GM23338 (cell line): ENCODE measurements at regions not wholly inside any gene's neighbourhood (a gene's known extent, or its start where the extent isn't known, plus 50 kb on each side); places are given as distances from the start of the nearest gene placed in this dataset.
A peak's percentile ranks its signal among the peaks of the same experiment; 100 is the strongest.

Experiments
- ATAC-seq: fragments of 200-7000 bp; cut with Tn5 transposase; 3 replicates; pipeline ENCODE4 v1.9.1; 2020
- DNase-seq: peaks from one replicate; pipeline ENCODE4 v3.0.0-alpha.2; 2015; ENCODE audit warnings: low spot score
- H2AFZ ChIP-seq: fragments of 200-600 bp; sonication (generic); 2 replicates; pipeline ENCODE4 v1.8.0; 2016; ENCODE audit warnings: antibody characterized with exemption, mild to moderate bottlenecking, moderate library complexity
- H3F3A ChIP-seq: fragments of 200-600 bp; sonication (generic); replicated peaks from 2 replicates; pipeline ENCODE4 v1.8.0; 2017; ENCODE audit warnings: antibody characterized with exemption, mixed run types, low read depth
- H3K27ac ChIP-seq: fragments of 200-600 bp; sonication (generic); 2 replicates; pipeline ENCODE4 v1.6.1; 2016; ENCODE audit warnings: low read depth
- H3K27me3 ChIP-seq: fragments of 200-600 bp; sonication (generic); 2 replicates; pipeline ENCODE4 v1.8.0; 2016; ENCODE audit warnings: mild to moderate bottlenecking, mixed run types, moderate library complexity; ENCODE audit not compliant: insufficient read depth
- H3K36me3 ChIP-seq: fragments of 200-600 bp; sonication (generic); 2 replicates; pipeline ENCODE4 v1.8.0; 2016; ENCODE audit warnings: mild to moderate bottlenecking; ENCODE audit not compliant: insufficient read depth
- H3K4me1 ChIP-seq: fragments of 200-600 bp; sonication (generic); 2 replicates; pipeline ENCODE4 v1.8.0; 2016; ENCODE audit warnings: mild to moderate bottlenecking, moderate library complexity; ENCODE audit not compliant: insufficient read depth
- H3K4me2 ChIP-seq: fragments of 200-600 bp; sonication (generic); 2 replicates; pipeline ENCODE4 v1.7.1; 2017; ENCODE audit warnings: mixed run types
- H3K4me3 ChIP-seq: fragments of 200-600 bp; sonication (generic); 2 replicates; pipeline ENCODE4 v1.6.1; 2016; ENCODE audit warnings: mixed run types
- H3K79me2 ChIP-seq: fragments of 200-600 bp; sonication (generic); replicated peaks from 2 replicates; pipeline ENCODE4 v1.8.0; 2017; ENCODE audit warnings: mild to moderate bottlenecking; ENCODE audit not compliant: insufficient read depth
- H3K9me2 ChIP-seq: fragments of 200-600 bp; sonication (generic); 2 replicates; pipeline ENCODE4 v1.8.0; 2017; ENCODE audit not compliant: insufficient read depth
- H4K20me1 ChIP-seq: fragments of 200-600 bp; sonication (generic); replicated peaks from 2 replicates; pipeline ENCODE4 v1.8.0; 2017; ENCODE audit warnings: mild to moderate bottlenecking; ENCODE audit not compliant: insufficient read depth
- H3K27ac Mint-ChIP-seq: 2 replicates; pipeline ENCODE4 v1.8.0; 2020; ENCODE audit warnings: inconsistent platforms, mild to moderate bottlenecking, moderate library complexity, mixed read lengths
- H3K27me3 Mint-ChIP-seq: 3 replicates; pipeline ENCODE4 v1.8.0; 2022; ENCODE audit warnings: low read depth, mild to moderate bottlenecking, moderate library complexity, mixed read lengths, inconsistent platforms; ENCODE audit not compliant: insufficient read depth, poor library complexity
- H3K36me3 Mint-ChIP-seq: 3 replicates; pipeline ENCODE4 v1.8.0; 2021; ENCODE audit warnings: low read depth, mild to moderate bottlenecking, inconsistent platforms, moderate library complexity, mixed read lengths
- H3K4me1 Mint-ChIP-seq: 3 replicates; pipeline ENCODE4 v1.8.0; 2020; ENCODE audit warnings: mild to moderate bottlenecking, inconsistent platforms, mixed read lengths
- H3K4me3 Mint-ChIP-seq: 3 replicates; pipeline ENCODE4 v1.8.0; 2021; ENCODE audit warnings: moderate library complexity, mild to moderate bottlenecking, inconsistent platforms, mixed read lengths
- H3K9me3 Mint-ChIP-seq: 3 replicates; pipeline ENCODE4 v1.8.0; 2020; ENCODE audit warnings: moderate library complexity, mild to moderate bottlenecking, inconsistent platforms, mixed read lengths
- CREB1 ChIP-seq: fragments of 250-450 bp; sonication (Bioruptor Pico); IDR thresholded peaks from 2 replicates; pipeline ENCODE4 v1.5.0; 2020; ENCODE audit warnings: low read depth, mild to moderate bottlenecking, moderate library complexity
- EZH2 ChIP-seq: fragments of 200-600 bp; sonication (generic); IDR thresholded peaks from one replicate; pipeline ENCODE4 v1.8.0; 2017; ENCODE audit warnings: antibody characterized with exemption, mild to moderate bottlenecking, low read depth; ENCODE audit not compliant: unreplicated experiment
- EZH2phosphoT487 ChIP-seq: fragments of 200-600 bp; sonication (generic); IDR thresholded peaks from one replicate; pipeline ENCODE4 v1.8.1; 2018; ENCODE audit warnings: antibody characterized with exemption; ENCODE audit not compliant: unreplicated experiment
- JUNB ChIP-seq: IDR thresholded peaks from one replicate; pipeline ENCODE4 v1.6.1; 2016; ENCODE audit warnings: antibody characterized with exemption; ENCODE audit not compliant: unreplicated experiment
- NANOG ChIP-seq: IDR thresholded peaks from 2 replicates; pipeline ENCODE4 v1.6.1; 2016; ENCODE audit warnings: antibody characterized with exemption, borderline replicate concordance
- POLR2AphosphoS5 ChIP-seq: IDR thresholded peaks from 2 replicates; pipeline ENCODE4 v1.6.1; 2016; ENCODE audit warnings: antibody characterized with exemption, low read depth
- STAT1 ChIP-seq: IDR thresholded peaks from one replicate; pipeline ENCODE4 v1.6.1; 2016; ENCODE audit warnings: antibody characterized with exemption; ENCODE audit not compliant: unreplicated experiment
- ZNF114 ChIP-seq: fragments of 250-450 bp; sonication (Bioruptor Pico); IDR thresholded peaks from 2 replicates; pipeline ENCODE4 v1.5.0; 2020; ENCODE audit warnings: mild to moderate bottlenecking, moderate library complexity
- ZNF331 ChIP-seq: fragments of 250-450 bp; sonication (Bioruptor Pico); IDR thresholded peaks from 2 replicates; pipeline ENCODE4 v1.5.0; 2020; ENCODE audit warnings: low read depth, mild to moderate bottlenecking, moderate library complexity
- TF ChIP-seq, protein P1 (sequence below): fragments of 250-450 bp; sonication (Bioruptor Pico); IDR thresholded peaks from 2 replicates; pipeline ENCODE4 v1.5.0; 2020; ENCODE audit warnings: mild to moderate bottlenecking, moderate library complexity
- TF ChIP-seq, protein P2 (sequence below), 2 experiments: fragments of 200-600 bp in 1 of 2; sonication (generic) in 1 of 2; conservative IDR thresholded peaks; 2 replicates each; pipeline versions ENCODE4 v1.5.1 to v1.6.1; 2016 to 2017; ENCODE audit warnings: antibody characterized with exemption in 2 of 2, low read depth in 2 of 2, mild to moderate bottlenecking in 2 of 2, moderate library complexity in 1 of 2
- TF ChIP-seq, protein P3 (sequence below): IDR thresholded peaks from one replicate; pipeline ENCODE4 v1.6.1; 2018; ENCODE audit warnings: antibody characterized with exemption; ENCODE audit not compliant: unreplicated experiment
- TF ChIP-seq, protein P4 (sequence below): IDR thresholded peaks from 2 replicates; pipeline ENCODE4 v1.6.1; 2016; ENCODE audit warnings: antibody characterized with exemption

DNA sequence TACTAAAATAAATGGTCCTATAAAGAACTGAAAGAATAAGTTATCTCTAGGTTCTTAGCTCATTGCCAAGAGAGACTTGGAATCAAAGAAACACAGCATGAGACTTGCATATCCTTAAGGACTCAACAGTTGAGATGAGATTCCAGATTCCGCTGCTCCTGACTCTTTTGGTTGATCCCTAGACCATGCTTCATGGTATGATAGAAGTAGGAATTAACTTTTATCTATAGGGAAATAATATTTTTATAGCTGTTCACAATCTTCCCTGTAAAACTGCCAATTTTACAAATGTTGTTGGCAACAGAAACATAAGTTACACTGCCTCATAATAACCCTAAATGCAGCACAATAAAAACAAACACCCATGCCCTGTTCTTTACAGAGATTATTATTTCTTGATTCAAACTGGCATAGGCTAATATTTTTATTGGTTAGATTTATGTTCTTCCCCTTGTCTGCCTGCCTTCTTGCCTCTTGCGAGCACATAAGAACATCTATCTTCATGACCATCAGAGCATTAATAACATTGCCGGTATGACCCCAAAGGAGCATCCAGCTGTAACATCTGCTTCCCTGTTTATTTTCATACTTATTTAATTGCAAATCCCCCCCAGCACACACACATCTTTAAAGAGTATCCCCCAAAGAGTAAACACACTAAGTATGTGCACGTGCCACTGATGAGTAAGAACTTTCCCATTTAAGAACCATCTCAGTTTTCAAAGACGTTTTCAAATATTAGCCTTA is 735.7 kb upstream of the SLC8A1 start:
- no peak overlapping the region for H3K27ac Mint-ChIP-seq
- H3K27me3 Mint-ChIP-seq, result peaks cover 1% of the 10 kb centered on the region
- Histone ChIP-seq H3K79me2 (no peaks in the 10 kb centered on the region), H2AFZ (no peak overlapping the region), H3K4me3 (no peak overlapping the region), H3K36me3 (no peaks in the 10 kb centered on the region), H3K27me3 (no peaks in the 10 kb centered on the region), H3K27ac (no peak overlapping the region), H3K4me1 (no peaks in the 10 kb centered on the region), H3F3A (no peaks in the 10 kb centered on the region), H3K4me2 (no peak overlapping the region), H4K20me1 (no peaks in the 10 kb centered on the region), H3K9me2 (no peaks in the 10 kb centered on the region; the same call in 1 of the 2 replicates)
- H3K4me1 Mint-ChIP-seq, result peaks cover 5% of the 10 kb centered on the region
- TF ChIP-seq CREB1 (CRISPR knock-in tag) (no peak), ZNF114 (CRISPR knock-in tag) (no peak), NANOG (no peak), STAT1 (no peak), ZNF331 (CRISPR knock-in tag) (no peak), EZH2phosphoT487 (no peak), POLR2AphosphoS5 (no peak), JUNB (no peak), EZH2 (no peak)
- TF ChIP-seq, protein P1, sequence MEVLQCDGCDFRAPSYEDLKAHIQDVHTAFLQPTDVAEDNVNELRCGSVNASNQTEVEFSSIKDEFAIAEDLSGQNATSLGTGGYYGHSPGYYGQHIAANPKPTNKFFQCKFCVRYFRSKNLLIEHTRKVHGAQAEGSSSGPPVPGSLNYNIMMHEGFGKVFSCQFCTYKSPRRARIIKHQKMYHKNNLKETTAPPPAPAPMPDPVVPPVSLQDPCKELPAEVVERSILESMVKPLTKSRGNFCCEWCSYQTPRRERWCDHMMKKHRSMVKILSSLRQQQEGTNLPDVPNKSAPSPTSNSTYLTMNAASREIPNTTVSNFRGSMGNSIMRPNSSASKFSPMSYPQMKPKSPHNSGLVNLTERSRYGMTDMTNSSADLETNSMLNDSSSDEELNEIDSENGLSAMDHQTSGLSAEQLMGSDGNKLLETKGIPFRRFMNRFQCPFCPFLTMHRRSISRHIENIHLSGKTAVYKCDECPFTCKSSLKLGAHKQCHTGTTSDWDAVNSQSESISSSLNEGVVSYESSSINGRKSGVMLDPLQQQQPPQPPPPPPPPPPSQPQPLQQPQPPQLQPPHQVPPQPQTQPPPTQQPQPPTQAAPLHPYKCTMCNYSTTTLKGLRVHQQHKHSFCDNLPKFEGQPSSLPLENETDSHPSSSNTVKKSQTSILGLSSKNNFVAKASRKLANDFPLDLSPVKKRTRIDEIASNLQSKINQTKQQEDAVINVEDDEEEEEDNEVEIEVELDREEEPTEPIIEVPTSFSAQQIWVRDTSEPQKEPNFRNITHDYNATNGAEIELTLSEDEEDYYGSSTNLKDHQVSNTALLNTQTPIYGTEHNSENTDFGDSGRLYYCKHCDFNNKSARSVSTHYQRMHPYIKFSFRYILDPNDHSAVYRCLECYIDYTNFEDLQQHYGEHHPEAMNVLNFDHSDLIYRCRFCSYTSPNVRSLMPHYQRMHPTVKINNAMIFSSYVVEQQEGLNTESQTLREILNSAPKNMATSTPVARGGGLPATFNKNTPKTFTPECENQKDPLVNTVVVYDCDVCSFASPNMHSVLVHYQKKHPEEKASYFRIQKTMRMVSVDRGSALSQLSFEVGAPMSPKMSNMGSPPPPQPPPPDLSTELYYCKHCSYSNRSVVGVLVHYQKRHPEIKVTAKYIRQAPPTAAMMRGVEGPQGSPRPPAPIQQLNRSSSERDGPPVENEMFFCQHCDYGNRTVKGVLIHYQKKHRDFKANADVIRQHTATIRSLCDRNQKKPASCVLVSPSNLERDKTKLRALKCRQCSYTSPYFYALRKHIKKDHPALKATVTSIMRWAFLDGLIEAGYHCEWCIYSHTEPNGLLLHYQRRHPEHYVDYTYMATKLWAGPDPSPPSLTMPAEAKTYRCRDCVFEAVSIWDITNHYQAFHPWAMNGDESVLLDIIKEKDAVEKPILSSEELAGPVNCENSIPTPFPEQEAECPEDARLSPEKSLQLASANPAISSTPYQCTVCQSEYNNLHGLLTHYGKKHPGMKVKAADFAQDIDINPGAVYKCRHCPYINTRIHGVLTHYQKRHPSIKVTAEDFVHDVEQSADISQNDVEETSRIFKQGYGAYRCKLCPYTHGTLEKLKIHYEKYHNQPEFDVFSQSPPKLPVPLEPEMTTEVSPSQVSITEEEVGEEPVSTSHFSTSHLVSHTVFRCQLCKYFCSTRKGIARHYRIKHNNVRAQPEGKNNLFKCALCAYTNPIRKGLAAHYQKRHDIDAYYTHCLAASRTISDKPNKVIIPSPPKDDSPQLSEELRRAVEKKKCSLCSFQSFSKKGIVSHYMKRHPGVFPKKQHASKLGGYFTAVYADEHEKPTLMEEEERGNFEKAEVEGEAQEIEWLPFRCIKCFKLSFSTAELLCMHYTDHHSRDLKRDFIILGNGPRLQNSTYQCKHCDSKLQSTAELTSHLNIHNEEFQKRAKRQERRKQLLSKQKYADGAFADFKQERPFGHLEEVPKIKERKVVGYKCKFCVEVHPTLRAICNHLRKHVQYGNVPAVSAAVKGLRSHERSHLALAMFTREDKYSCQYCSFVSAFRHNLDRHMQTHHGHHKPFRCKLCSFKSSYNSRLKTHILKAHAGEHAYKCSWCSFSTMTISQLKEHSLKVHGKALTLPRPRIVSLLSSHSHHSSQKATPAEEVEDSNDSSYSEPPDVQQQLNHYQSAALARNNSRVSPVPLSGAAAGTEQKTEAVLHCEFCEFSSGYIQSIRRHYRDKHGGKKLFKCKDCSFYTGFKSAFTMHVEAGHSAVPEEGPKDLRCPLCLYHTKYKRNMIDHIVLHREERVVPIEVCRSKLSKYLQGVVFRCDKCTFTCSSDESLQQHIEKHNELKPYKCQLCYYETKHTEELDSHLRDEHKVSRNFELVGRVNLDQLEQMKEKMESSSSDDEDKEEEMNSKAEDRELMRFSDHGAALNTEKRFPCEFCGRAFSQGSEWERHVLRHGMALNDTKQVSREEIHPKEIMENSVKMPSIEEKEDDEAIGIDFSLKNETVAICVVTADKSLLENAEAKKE (CRISPR knock-in tag), result no peak
- TF ChIP-seq, protein P2, sequence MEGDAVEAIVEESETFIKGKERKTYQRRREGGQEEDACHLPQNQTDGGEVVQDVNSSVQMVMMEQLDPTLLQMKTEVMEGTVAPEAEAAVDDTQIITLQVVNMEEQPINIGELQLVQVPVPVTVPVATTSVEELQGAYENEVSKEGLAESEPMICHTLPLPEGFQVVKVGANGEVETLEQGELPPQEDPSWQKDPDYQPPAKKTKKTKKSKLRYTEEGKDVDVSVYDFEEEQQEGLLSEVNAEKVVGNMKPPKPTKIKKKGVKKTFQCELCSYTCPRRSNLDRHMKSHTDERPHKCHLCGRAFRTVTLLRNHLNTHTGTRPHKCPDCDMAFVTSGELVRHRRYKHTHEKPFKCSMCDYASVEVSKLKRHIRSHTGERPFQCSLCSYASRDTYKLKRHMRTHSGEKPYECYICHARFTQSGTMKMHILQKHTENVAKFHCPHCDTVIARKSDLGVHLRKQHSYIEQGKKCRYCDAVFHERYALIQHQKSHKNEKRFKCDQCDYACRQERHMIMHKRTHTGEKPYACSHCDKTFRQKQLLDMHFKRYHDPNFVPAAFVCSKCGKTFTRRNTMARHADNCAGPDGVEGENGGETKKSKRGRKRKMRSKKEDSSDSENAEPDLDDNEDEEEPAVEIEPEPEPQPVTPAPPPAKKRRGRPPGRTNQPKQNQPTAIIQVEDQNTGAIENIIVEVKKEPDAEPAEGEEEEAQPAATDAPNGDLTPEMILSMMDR (conservative IDR thresholded peaks at IDR 0.05; ENCODE audit: low read depth in 2 of 2), result no peak
- TF ChIP-seq, protein P3, sequence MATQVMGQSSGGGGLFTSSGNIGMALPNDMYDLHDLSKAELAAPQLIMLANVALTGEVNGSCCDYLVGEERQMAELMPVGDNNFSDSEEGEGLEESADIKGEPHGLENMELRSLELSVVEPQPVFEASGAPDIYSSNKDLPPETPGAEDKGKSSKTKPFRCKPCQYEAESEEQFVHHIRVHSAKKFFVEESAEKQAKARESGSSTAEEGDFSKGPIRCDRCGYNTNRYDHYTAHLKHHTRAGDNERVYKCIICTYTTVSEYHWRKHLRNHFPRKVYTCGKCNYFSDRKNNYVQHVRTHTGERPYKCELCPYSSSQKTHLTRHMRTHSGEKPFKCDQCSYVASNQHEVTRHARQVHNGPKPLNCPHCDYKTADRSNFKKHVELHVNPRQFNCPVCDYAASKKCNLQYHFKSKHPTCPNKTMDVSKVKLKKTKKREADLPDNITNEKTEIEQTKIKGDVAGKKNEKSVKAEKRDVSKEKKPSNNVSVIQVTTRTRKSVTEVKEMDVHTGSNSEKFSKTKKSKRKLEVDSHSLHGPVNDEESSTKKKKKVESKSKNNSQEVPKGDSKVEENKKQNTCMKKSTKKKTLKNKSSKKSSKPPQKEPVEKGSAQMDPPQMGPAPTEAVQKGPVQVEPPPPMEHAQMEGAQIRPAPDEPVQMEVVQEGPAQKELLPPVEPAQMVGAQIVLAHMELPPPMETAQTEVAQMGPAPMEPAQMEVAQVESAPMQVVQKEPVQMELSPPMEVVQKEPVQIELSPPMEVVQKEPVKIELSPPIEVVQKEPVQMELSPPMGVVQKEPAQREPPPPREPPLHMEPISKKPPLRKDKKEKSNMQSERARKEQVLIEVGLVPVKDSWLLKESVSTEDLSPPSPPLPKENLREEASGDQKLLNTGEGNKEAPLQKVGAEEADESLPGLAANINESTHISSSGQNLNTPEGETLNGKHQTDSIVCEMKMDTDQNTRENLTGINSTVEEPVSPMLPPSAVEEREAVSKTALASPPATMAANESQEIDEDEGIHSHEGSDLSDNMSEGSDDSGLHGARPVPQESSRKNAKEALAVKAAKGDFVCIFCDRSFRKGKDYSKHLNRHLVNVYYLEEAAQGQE, result no peak
- TF ChIP-seq, protein P4, sequence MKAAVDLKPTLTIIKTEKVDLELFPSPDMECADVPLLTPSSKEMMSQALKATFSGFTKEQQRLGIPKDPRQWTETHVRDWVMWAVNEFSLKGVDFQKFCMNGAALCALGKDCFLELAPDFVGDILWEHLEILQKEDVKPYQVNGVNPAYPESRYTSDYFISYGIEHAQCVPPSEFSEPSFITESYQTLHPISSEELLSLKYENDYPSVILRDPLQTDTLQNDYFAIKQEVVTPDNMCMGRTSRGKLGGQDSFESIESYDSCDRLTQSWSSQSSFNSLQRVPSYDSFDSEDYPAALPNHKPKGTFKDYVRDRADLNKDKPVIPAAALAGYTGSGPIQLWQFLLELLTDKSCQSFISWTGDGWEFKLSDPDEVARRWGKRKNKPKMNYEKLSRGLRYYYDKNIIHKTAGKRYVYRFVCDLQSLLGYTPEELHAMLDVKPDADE, result no peak
- no peak overlapping the region for H3K4me3 Mint-ChIP-seq
- ATAC-seq (no peak; the same call in 2 of the 3 replicates), DNase-seq (peak; percentile 28)
- no peaks in the 10 kb centered on the region for H3K36me3 Mint-ChIP-seq
- no peaks in the 10 kb centered on the region for H3K9me3 Mint-ChIP-seq
